ENCODE measurements at regions not wholly inside any gene's neighbourhood (a gene's known extent, or its start where the extent isn't known, plus 50 kb on each side); places are given as distances from the start of the nearest gene placed in this dataset.

DNA sequence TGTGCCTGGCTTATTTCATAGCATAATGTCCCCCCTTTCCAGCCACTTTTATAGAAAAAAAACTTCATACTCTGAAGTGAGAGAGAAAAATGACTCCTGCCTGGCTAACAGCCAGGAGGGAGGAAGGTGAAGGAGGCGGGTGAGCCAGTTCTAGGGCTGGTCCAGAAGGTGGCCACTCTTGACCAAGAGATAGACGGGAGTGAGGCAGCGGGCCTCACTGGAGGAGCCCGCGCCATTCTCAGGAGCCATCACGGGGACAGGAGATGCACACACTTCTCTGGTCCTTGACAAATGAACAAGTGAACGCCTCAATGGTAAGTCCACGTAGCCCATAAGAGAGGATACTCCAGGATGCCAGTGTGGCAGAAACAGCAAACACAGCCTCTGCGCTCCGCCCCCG lies 231.4 kb downstream of the UQCRFS1 start:
- 76 to 81% (median 80%) methylated on average over 11 of the region's 11 CpGs for WGBS, 3 donors
- ATAC-seq = no peak
- TF ChIP-seq CTCF (IDR thresholded peaks at IDR 0.05) = no peak

GRCh38 chr19:28980236-28980868 lies 232.6 kb downstream of the UQCRFS1 start:
- ATAC-seq (no peak), DNase-seq (no peak)
- Histone ChIP-seq H3K4me1 (no peaks in the 10 kb centered on the region), H3K9me3 (no peaks in the 10 kb centered on the region), H3K36me3 (ENCODE audit: insufficient read depth in 1 of 2, low read depth in 1 of 2) (no peaks in the 10 kb centered on the region), H3K27ac (no peak overlapping the region), H3K27me3 (ENCODE audit: insufficient read depth in 3 of 3, low read length in 2 of 3) (peaks cover 0 to 1% (median 0%) of the 10 kb centered on the region in 3 donors), H3K4me3 (no peak overlapping the region)
- no peak for TF ChIP-seq CTCF (IDR thresholded peaks at IDR 0.05)
- 47 to 52% (median 48%) methylated on average over 7 of the region's 7 CpGs for WGBS, 3 donors
- intact Hi-C loops (cut with DNase I) = no loop called here

More for the DNA sequence above, 231.4 kb downstream of the UQCRFS1 start:
- no peaks in the 10 kb centered on the region for H3K9me3 ChIP-seq
- peaks cover 0 to 1% (median 0%) of the 10 kb centered on the region in 3 donors for H3K27me3 ChIP-seq (ENCODE audit: insufficient read depth in 3 of 3, low read length in 2 of 3)
- H3K4me3 ChIP-seq = no peak overlapping the region
- intact Hi-C loops (cut with DNase I) = no loop called here
- DNase-seq = no peak
- no peaks in the 10 kb centered on the region for H3K4me1 ChIP-seq
- no peak overlapping the region for H3K27ac ChIP-seq
- H3K36me3 ChIP-seq (ENCODE audit: insufficient read depth in 1 of 2, low read depth in 1 of 2) = no peaks in the 10 kb centered on the region

- no peak for TF ChIP-seq CTCF (IDR thresholded peaks at IDR 0.05)
- intact Hi-C loops (cut with DNase I) = no loop called here
- WGBS, 3 donors = 59 to 68% (median 63%) methylated on average over 5 of the region's 5 CpGs
- no peak for DNase-seq
- no peak overlapping the region for H3K27ac ChIP-seq
- no peak overlapping the region for H3K4me3 ChIP-seq
- no peaks in the 10 kb centered on the region for H3K4me1 ChIP-seq
- H3K36me3 ChIP-seq (ENCODE audit: insufficient read depth in 1 of 2, low read depth in 1 of 2) = no peaks in the 10 kb centered on the region
- ATAC-seq = no peak
- H3K27me3 ChIP-seq (ENCODE audit: insufficient read depth in 3 of 3, low read length in 2 of 3) = no peaks in the 10 kb centered on the region
- H3K9me3 ChIP-seq = no peaks in the 10 kb centered on the region
Observed at GRCh38 chr19:28977826-28978225, 235.1 kb downstream of the UQCRFS1 start.

- no peak for DNase-seq
Observed at GRCh38 chr19:28972058-28972852, 240.7 kb downstream of the UQCRFS1 start.

More at GRCh38 chr19:28972058-28972852, 240.7 kb downstream of the UQCRFS1 start:
- 77 to 85% (median 78%) methylated on average over 4 of the region's 4 CpGs for WGBS, 3 donors
- Histone ChIP-seq H3K27ac (no peak overlapping the region), H3K9me3 (no peaks in the 10 kb centered on the region), H3K4me1 (no peaks in the 10 kb centered on the region), H3K4me3 (no peak overlapping the region), H3K27me3 (ENCODE audit: insufficient read depth in 3 of 3, low read length in 2 of 3) (no peaks in the 10 kb centered on the region), H3K36me3 (ENCODE audit: insufficient read depth in 1 of 2, low read depth in 1 of 2) (no peaks in the 10 kb centered on the region)
- intact Hi-C loops (cut with DNase I) = no loop called here
- no peak for ATAC-seq
- TF ChIP-seq CTCF (IDR thresholded peaks at IDR 0.05) = no peak

All from psoas muscle (tissue), 7 donors.